Gastroesophageal sphincter (tissue), 4 donors: ENCODE measurements at regions not wholly inside any gene's neighbourhood (a gene's known extent, or its start where the extent isn't known, plus 50 kb on each side); places are given as distances from the start of the nearest gene placed in this dataset.

ENCODE experiments used
- ATAC-seq: fragments of 150-250 bp; one replicate; pipeline ENCODE4 v1.9.1; 2016; ENCODE audit warnings: mild to moderate bottlenecking, moderate library complexity
- H3K27ac ChIP-seq, 4 donors: fragments of 200-600 bp; sonication (generic) in 3 of 4; 1 replicate in 3 of 4; 2 replicates in 1 of 4; pipeline ENCODE4 v1.5.1; 2016 to 2019
- H3K27me3 ChIP-seq: fragments of 200-600 bp; sonication (generic); one replicate; pipeline ENCODE4 v1.5.1; 2019
- H3K36me3 ChIP-seq, 2 donors: fragments of 200-600 bp; sonication (generic); one replicate each; pipeline ENCODE4 v1.5.1; 2019; ENCODE audit warnings: control low read depth in 1 of 2
- H3K4me1 ChIP-seq, 3 donors: fragments of 200-600 bp; sonication (generic); 1 replicate in 2 of 3; 2 replicates in 1 of 3; pipeline ENCODE4 v1.5.1; 2016 to 2019; ENCODE audit warnings: control low read depth in 2 of 3
- H3K4me3 ChIP-seq, 2 donors: fragments of 200-600 bp; sonication (generic); one replicate each; pipeline ENCODE4 v1.5.1; 2019; ENCODE audit warnings: mild to moderate bottlenecking in 1 of 2, moderate library complexity in 1 of 2
- H3K9me3 ChIP-seq, 3 donors: fragments of 200-600 bp; sonication (generic); one replicate each; pipeline ENCODE4 v1.5.1; 2017 to 2019; ENCODE audit warnings: control low read depth in 2 of 3
- CTCF ChIP-seq, 4 experiments: fragments of 200-600 bp in 2 of 4; fragments of 450-650 bp in 2 of 4; sonication (generic) in 1 of 4; IDR thresholded peaks; one replicate each; pipeline ENCODE4 v1.5.1; 2017 to 2019; ENCODE audit warnings: antibody characterized with exemption in 4 of 4, mild to moderate bottlenecking in 2 of 4, moderate library complexity in 2 of 4
- EP300 ChIP-seq: sonication (generic); formaldehyde crosslinking; IDR thresholded peaks from one replicate; pipeline ENCODE4 v1.6.1; 2017; ENCODE audit warnings: antibody characterized with exemption, mild to moderate bottlenecking
- POLR2A ChIP-seq, 2 donors: fragments of 450-650 bp; IDR thresholded peaks; one replicate each; pipeline ENCODE4 v1.6.1; 2017; ENCODE audit warnings: antibody characterized with exemption in 2 of 2, mild to moderate bottlenecking in 2 of 2, moderate library complexity in 1 of 2
- POLR2AphosphoS5 ChIP-seq: sonication (generic); formaldehyde crosslinking; IDR thresholded peaks from one replicate; pipeline ENCODE4 v1.6.1; 2017; ENCODE audit warnings: antibody characterized with exemption
- WGBS, 2 donors: methylation state at CpG; one replicate each; pipeline ENCODE4 v1.1.5; 2018; ENCODE audit warnings: low coverage in 1 of 2; 5-methylcytosine and 5-hydroxymethylcytosine counted together

- no peaks in the 10 kb centered on the region for H3K9me3 ChIP-seq
- H3K27ac ChIP-seq: no peak overlapping the region
- no peaks in the 10 kb centered on the region for H3K4me1 ChIP-seq
- 54 to 60% methylated on average over 10 to 13 of the region's 18 CpGs for WGBS, 2 donors
- no peak overlapping the region for H3K4me3 ChIP-seq
- no peaks in the 10 kb centered on the region for H3K36me3 ChIP-seq
- no peak for ATAC-seq
- peaks cover 20% of the 10 kb centered on the region for H3K27me3 ChIP-seq
- TF ChIP-seq POLR2A (IDR thresholded peaks at IDR 0.05) (no peak), POLR2AphosphoS5 (no peak), EP300 (no peak), CTCF (IDR thresholded peaks at IDR 0.05) (no peak)
Observed at GRCh38 chr9:85430659-85431338, 311.0 kb downstream of the AGTPBP1 start.

GRCh38 chr9:85428230-85428629 is 313.5 kb downstream of the AGTPBP1 start:
- Histone ChIP-seq H3K9me3 (peaks cover 0 to under 1% (median 0%) of the 10 kb centered on the region in 3 donors), H3K27ac (no peak overlapping the region), H3K27me3 (peaks cover 27% of the 10 kb centered on the region), H3K36me3 (no peaks in the 10 kb centered on the region), H3K4me1 (no peaks in the 10 kb centered on the region), H3K4me3 (no peak overlapping the region)
- TF ChIP-seq POLR2AphosphoS5 (no peak), EP300 (no peak), CTCF (IDR thresholded peaks at IDR 0.05) (no peak), POLR2A (IDR thresholded peaks at IDR 0.05) (no peak)
- 45 to 56% methylated on average over 5 to 6 of the region's 6 CpGs for WGBS, 2 donors
- ATAC-seq: no peak

DNA sequence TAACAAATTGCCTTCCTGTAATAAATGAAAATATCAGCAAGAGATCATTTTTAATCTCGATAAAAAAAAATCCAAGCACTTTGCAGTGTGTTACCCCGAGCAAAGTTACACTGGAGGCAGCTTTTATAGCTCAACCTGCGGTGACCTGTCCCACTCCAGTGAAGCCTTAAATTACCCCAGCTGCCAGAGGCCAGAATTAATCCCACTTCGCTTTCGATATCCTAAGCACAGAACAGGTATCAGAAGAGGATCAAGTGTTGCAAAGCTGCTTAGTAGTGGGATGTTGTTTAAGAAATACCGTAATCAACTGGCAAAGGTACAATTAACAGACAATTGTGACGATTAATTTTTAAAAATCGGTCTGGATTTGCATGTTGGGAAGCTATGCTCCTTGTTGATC is 314.0 kb downstream of the AGTPBP1 start:
- Histone ChIP-seq H3K4me1 (no peaks in the 10 kb centered on the region), H3K36me3 (no peaks in the 10 kb centered on the region), H3K27ac (no peak overlapping the region), H3K9me3 (peaks cover 0 to 5% (median 0%) of the 10 kb centered on the region in 3 donors), H3K4me3 (no peak overlapping the region), H3K27me3 (peaks cover 27% of the 10 kb centered on the region)
- TF ChIP-seq POLR2A (IDR thresholded peaks at IDR 0.05) (no peak), POLR2AphosphoS5 (no peak)
- ATAC-seq: no peak
- WGBS, 2 donors: 86 to 88% methylated on average over 4 to 8 of the region's 8 CpGs

DNA sequence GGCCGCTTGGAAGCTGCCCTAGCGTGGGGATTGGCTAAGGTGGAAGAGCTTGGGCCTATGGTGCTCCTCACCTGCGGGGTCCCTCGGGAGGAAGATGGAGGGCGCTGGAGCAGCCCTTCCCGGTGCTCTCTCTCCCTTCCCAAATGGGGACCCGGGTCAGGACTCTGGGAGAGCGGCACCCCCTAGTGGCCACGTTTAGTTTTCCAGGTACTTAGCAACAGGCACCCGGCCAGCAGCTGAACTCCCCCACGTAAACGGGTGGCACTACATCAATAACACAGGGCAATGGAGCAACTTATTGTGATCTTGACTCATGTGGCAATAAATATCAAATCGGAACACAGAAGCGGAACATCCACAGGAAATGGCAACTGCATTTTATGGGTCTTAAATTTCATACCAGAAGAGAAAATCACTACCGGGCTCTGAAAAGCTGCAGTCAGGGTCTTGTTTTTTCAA is 316.6 kb downstream of the AGTPBP1 start:
- Histone ChIP-seq H3K4me3 (no peak overlapping the region), H3K27ac (no peak overlapping the region), H3K9me3 (peaks cover 0 to 9% (median 0%) of the 10 kb centered on the region in 3 donors), H3K27me3 (peaks cover 27% of the 10 kb centered on the region), H3K36me3 (no peaks in the 10 kb centered on the region), H3K4me1 (no peaks in the 10 kb centered on the region)
- WGBS, 2 donors: 13 to 31% methylated on average over 6 to 7 of the region's 15 CpGs
- no peak for TF ChIP-seq POLR2A (IDR thresholded peaks at IDR 0.05)
- TF ChIP-seq CTCF (IDR thresholded peaks at IDR 0.05): peak in 1 of 4 experiments; percentile 38
- no peak for TF ChIP-seq POLR2AphosphoS5
- TF ChIP-seq EP300: no peak
- peak; percentile 34 for ATAC-seq

DNA sequence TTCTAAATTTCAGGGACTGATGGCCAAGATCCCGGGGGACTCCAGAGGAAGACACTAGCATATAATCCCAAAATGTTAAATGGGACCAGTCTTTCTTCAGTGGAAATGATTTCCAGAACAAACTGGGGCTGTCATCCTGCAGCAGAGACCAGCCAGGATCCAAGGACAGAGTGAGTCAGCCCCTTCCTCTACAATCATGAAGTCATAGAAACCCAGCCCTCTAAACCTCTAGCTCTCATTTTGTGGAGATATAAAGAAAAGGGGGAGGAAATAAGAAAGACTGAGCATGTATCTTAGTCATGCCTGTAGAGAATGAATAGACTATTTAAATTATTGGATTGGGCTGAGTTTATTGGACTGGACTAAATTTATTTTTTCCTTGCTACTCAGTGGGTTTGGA is 318.3 kb downstream of the AGTPBP1 start:
- Histone ChIP-seq H3K9me3 (peaks cover 0 to 9% (median 0%) of the 10 kb centered on the region in 3 donors), H3K27me3 (peaks cover 14% of the 10 kb centered on the region), H3K4me1 (no peaks in the 10 kb centered on the region), H3K36me3 (no peaks in the 10 kb centered on the region), H3K27ac (no peak overlapping the region), H3K4me3 (no peak overlapping the region)
- 100% methylated on average over 1 of the region's 1 CpG; no CpG with 5 or more reads in 1 of the 2 donors for WGBS, 2 donors
- ATAC-seq: no peak
- TF ChIP-seq CTCF (IDR thresholded peaks at IDR 0.05): no peak
- no peak for TF ChIP-seq EP300
- TF ChIP-seq POLR2A (IDR thresholded peaks at IDR 0.05): no peak
- no peak for TF ChIP-seq POLR2AphosphoS5
